ENCODE measurements at regions not wholly inside any gene's neighbourhood (a gene's known extent, or its start where the extent isn't known, plus 50 kb on each side); places are given as distances from the start of the nearest gene placed in this dataset.

- TF ChIP-seq ELK1 (CRISPR knock-in tag; IDR thresholded peaks at IDR 0.05): no peak
- peak; percentile 28; the same call in 1 of the 2 replicates for TF ChIP-seq JUND (IDR thresholded peaks at IDR 0.05; ENCODE audit: borderline replicate concordance, low read depth, low read length)
- peak; percentile 43; the same call in 1 of the 3 replicates for TF ChIP-seq JUND (tag; IDR thresholded peaks at IDR 0.05; ENCODE audit: borderline replicate concordance, low read depth, low read length)
- TF ChIP-seq SMC3 (conservative IDR thresholded peaks at IDR 0.05; ENCODE audit: insufficient read depth, low read depth, low read length): no peak
- no peak for TF ChIP-seq CREB3 (tag; conservative IDR thresholded peaks at IDR 0.05; ENCODE audit: low read depth)
- no peak for TF ChIP-seq ZNF175 (CRISPR knock-in tag; IDR thresholded peaks at IDR 0.05; ENCODE audit: low read depth)
- no peak for TF ChIP-seq TEAD2 (tag; IDR thresholded peaks at IDR 0.05)
- no peak for TF ChIP-seq ARHGAP35 (IDR thresholded peaks at IDR 0.05; ENCODE audit: partially characterized antibody)
- no peak for TF ChIP-seq CBFB (CRISPR knock-in tag; IDR thresholded peaks at IDR 0.05)
- no peak for TF ChIP-seq SAP30 (IDR thresholded peaks at IDR 0.05; ENCODE audit: borderline replicate concordance, insufficient read depth, low read depth, low read length, poor library complexity, severe bottlenecking)
- no peak for TF ChIP-seq ZNF79 (CRISPR knock-in tag; IDR thresholded peaks at IDR 0.05; ENCODE audit: low read depth)
- peak; percentile 72; the same call in 1 of the 2 replicates for TF ChIP-seq ESRRA (IDR thresholded peaks at IDR 0.05; ENCODE audit: borderline replicate concordance, low read depth)
- no peak for TF ChIP-seq DIDO1 (tag; IDR thresholded peaks at IDR 0.05; ENCODE audit: low read depth)
- TF ChIP-seq PKNOX1 (IDR thresholded peaks at IDR 0.05): no peak
- TF ChIP-seq CCAR2 (IDR thresholded peaks at IDR 0.05; ENCODE audit: low read depth, low read length): no peak
- TF ChIP-seq ZNF57 (CRISPR knock-in tag; IDR thresholded peaks at IDR 0.05): no peak
- 0 out of 4 replicates have a peak, but pooled peaks of 1 of the 2 experiments have one; percentile 26 for TF ChIP-seq RCOR1 (IDR thresholded peaks at IDR 0.05; ENCODE audit: borderline replicate concordance in 1 of 2, low read depth in 2 of 2, low read length in 2 of 2)
- TF ChIP-seq KDM2B (CRISPR knock-in tag; IDR thresholded peaks at IDR 0.05): no peak
- no peak for TF ChIP-seq XRCC5 (IDR thresholded peaks at IDR 0.05; ENCODE audit: low read depth, low read length)
- TF ChIP-seq HDAC8 (tag; IDR thresholded peaks at IDR 0.05): no peak
- TF ChIP-seq GTF3C2 (IDR thresholded peaks at IDR 0.05; ENCODE audit: borderline replicate concordance, extremely low read depth, insufficient read length): no peak
- TF ChIP-seq ZFP30 (CRISPR knock-in tag; IDR thresholded peaks at IDR 0.05; ENCODE audit: borderline replicate concordance): no peak
Measured at GRCh38 chr21:28832013-28832714, 160.5 kb downstream of the LTN1 start (continued).
